B cell (primary cell): ENCODE measurements at regions not wholly inside any gene's neighbourhood (a gene's known extent, or its start where the extent isn't known, plus 50 kb on each side); places are given as distances from the start of the nearest gene placed in this dataset.

Experiments used
- ATAC-seq: fragments of 200-7000 bp; cut with Tn5 transposase; one replicate; pipeline ENCODE4 v1.10.0; 2021; ENCODE audit warnings: low read depth, mild to moderate bottlenecking, moderate number of reproducible peaks, moderate library complexity
- CTCF ChIA-PET: fragments of 350-600 bp; sonication (Branson Sonifier 250); formaldehyde crosslinking; loops from one replicate; lab custom pipeline; 2021; ENCODE audit warnings: antibody characterized with exemption, inconsistent platforms; lab: Charles Lee
- POLR2A ChIA-PET: fragments of 350-600 bp; sonication (Branson Sonifier 250); formaldehyde crosslinking; loops from one replicate; lab custom pipeline; 2021; ENCODE audit warnings: antibody characterized with exemption; lab: Charles Lee
- DNase-seq: peaks from one replicate; pipeline ENCODE4 v3.0.0; 2013
- H2AFZ ChIP-seq: 2 replicates; pipeline ENCODE4 v1.6.1; 2012; ENCODE audit warnings: mild to moderate bottlenecking, low read depth, low read length; ENCODE audit not compliant: insufficient read depth, poor library complexity, severe bottlenecking
- H3K27ac ChIP-seq, 2 donors: 1 replicate in 1 of 2; 2 replicates in 1 of 2; pipeline ENCODE4 v1.5.1; 2012 to 2013; ENCODE audit warnings: low read length in 2 of 2, mild to moderate bottlenecking in 2 of 2, moderate library complexity in 1 of 2
- H3K27me3 ChIP-seq, 4 experiments: fragments of 200-600 bp in 1 of 4; sonication (generic) in 1 of 4; replicated peaks in 1 of 4; 1 replicate in 2 of 4; 2 replicates in 2 of 4; pipeline versions ENCODE4 v1.6.1 to v1.7.0; 2013 to 2016; ENCODE audit warnings: low read length in 3 of 4, mild to moderate bottlenecking in 2 of 4, mixed read lengths in 1 of 4, moderate library complexity in 1 of 4; ENCODE audit not compliant: insufficient read depth in 4 of 4, control insufficient read depth in 3 of 4; ENCODE audit errors: control extremely low read depth in 1 of 4
- H3K36me3 ChIP-seq, 2 experiments: replicated peaks in 1 of 2; 1 replicate in 1 of 2; 2 replicates in 1 of 2; pipeline versions ENCODE4 v1.6.1 to v1.7.1; 2013; ENCODE audit warnings: low read length in 1 of 2; ENCODE audit not compliant: insufficient read depth in 2 of 2, control insufficient read depth in 1 of 2; ENCODE audit errors: control extremely low read depth in 1 of 2, extremely low read depth in 1 of 2
- H3K4me1 ChIP-seq, 2 donors: fragments of 200-600 bp in 1 of 2; sonication (generic) in 1 of 2; 1 replicate in 1 of 2; 2 replicates in 1 of 2; pipeline versions ENCODE4 v1.5.1 to v1.6.1; 2013 to 2017; ENCODE audit warnings: low read length in 2 of 2; ENCODE audit not compliant: control insufficient read depth in 2 of 2, insufficient read depth in 2 of 2
- H3K4me2 ChIP-seq: replicated peaks from 2 replicates; pipeline ENCODE3; 2012; ENCODE audit warnings: mild to moderate bottlenecking, low read depth, low read length; ENCODE audit not compliant: poor library complexity, severe bottlenecking
- H3K4me3 ChIP-seq, 5 experiments: fragments of 200-600 bp in 1 of 5; sonication (generic) in 1 of 5; 1 replicate in 3 of 5; 2 replicates in 2 of 5; pipeline versions ENCODE4 v1.5.1 to v1.7.0; 2011 to 2016; ENCODE audit warnings: low read length in 4 of 5, mild to moderate bottlenecking in 4 of 5, low read depth in 2 of 5, control low read depth in 1 of 5, moderate library complexity in 1 of 5; ENCODE audit not compliant: insufficient read depth in 1 of 5; ENCODE audit errors: control extremely low read depth in 1 of 5, extremely low read depth in 1 of 5
- H3K79me2 ChIP-seq: fragments of 200-600 bp; sonication (generic); one replicate; pipeline ENCODE4 v1.6.0; 2016; ENCODE audit warnings: low read length; ENCODE audit not compliant: control insufficient read depth, insufficient read depth
- H3K9ac ChIP-seq: fragments of 200-600 bp; sonication (generic); 2 replicates; pipeline ENCODE4 v1.6.1; 2017; ENCODE audit warnings: mild to moderate bottlenecking, low read length, moderate library complexity
- H3K9me3 ChIP-seq, 3 donors: one replicate each; pipeline versions ENCODE4 v1.6.1 to v1.7.1; 2013; ENCODE audit warnings: low read length in 2 of 3; ENCODE audit not compliant: control insufficient read depth in 2 of 3, insufficient read depth in 1 of 3; ENCODE audit errors: control extremely low read depth in 1 of 3
- H4K20me1 ChIP-seq: 2 replicates; pipeline ENCODE4 v1.6.0; 2012; ENCODE audit warnings: mild to moderate bottlenecking, low read length; ENCODE audit not compliant: insufficient read depth, control insufficient read depth, poor library complexity, severe bottlenecking
- H3K27ac Mint-ChIP-seq: one replicate; pipeline ENCODE4 v1.8.0; 2021; ENCODE audit warnings: mixed read lengths
- H3K27me3 Mint-ChIP-seq: one replicate; pipeline ENCODE4 v1.8.0; 2021; ENCODE audit warnings: mixed read lengths
- H3K4me1 Mint-ChIP-seq: one replicate; pipeline ENCODE4 v1.8.0; 2021; ENCODE audit warnings: mixed read lengths
- H3K4me3 Mint-ChIP-seq: one replicate; pipeline ENCODE4 v1.8.0; 2021; ENCODE audit warnings: mixed read lengths
- H3K9me3 Mint-ChIP-seq: one replicate; pipeline ENCODE4 v1.8.0; 2022; ENCODE audit warnings: mixed read lengths; ENCODE audit not compliant: insufficient read depth
- EZH2 ChIP-seq: IDR thresholded peaks from 2 replicates; pipeline ENCODE4 v1.6.1; 2012; ENCODE audit warnings: borderline replicate concordance, low read depth, mild to moderate bottlenecking, moderate library complexity, low read length; ENCODE audit not compliant: insufficient read depth, poor library complexity, severe bottlenecking
- WGBS: methylation state at CpG from one replicate; pipeline ENCODE4 v1.1.5; 2013; ENCODE audit warnings: missing lambda C conversion rate; ENCODE audit not compliant: insufficient coverage; 5-methylcytosine and 5-hydroxymethylcytosine counted together
- intact Hi-C: fragments of 100-400 bp; cut with micrococcal nuclease; formaldehyde crosslinking; loops from one replicate; pipeline ENCODE4 v1.10.0; 2022
- TF ChIP-seq, protein P1 (sequence below): fragments of 200-600 bp; IDR thresholded peaks from one replicate; pipeline ENCODE4 v1.8.0; 2022; ENCODE audit warnings: antibody characterized with exemption, mild to moderate bottlenecking

DNA sequence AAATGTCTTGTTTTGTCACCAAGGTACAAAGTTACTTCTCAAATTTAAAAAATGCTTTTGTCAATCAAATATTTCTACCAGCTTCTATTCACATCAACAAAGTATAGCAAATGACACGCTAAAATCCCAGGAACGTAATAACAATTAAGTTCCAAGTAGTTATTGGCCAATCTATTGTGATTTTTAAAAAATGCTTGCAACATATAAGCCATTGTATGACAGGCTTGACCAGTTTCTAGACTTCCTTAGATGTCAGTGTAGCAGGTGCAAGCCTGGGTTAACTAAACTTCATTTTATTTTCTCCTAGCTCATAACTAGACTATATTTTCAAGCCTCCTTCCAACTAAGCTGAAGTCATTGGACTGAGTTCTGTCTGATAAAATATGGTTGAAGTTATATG, 494.5 kb upstream of the PKN2 start:
- Mint-ChIP-seq H3K9me3 (no peaks in the 10 kb centered on the region), H3K27me3 (no peaks in the 10 kb centered on the region), H3K4me3 (peak overlapping the region; percentile 26), H3K4me1 (peaks cover 45% of the 10 kb centered on the region), H3K27ac (peak overlapping the region; percentile 44)
- Histone ChIP-seq H2AFZ (no peak overlapping the region), H3K4me1 (peaks cover 33 to 47% of the 10 kb centered on the region in 2 donors), H3K27me3 (no peaks in the 10 kb centered on the region), H3K27ac (peak overlapping the region in 1 of 2 donors; percentile 42), H4K20me1 (no peaks in the 10 kb centered on the region), H3K9me3 (no peaks in the 10 kb centered on the region), H3K36me3 (no peaks in the 10 kb centered on the region), H3K4me3 (peak overlapping the region in 1 of 5 experiments; percentile 2), H3K79me2 (no peaks in the 10 kb centered on the region), H3K4me2 (peak overlapping the region; percentile 38), H3K9ac (peak overlapping the region; percentile 11)
- intact Hi-C loops, result loop anchor here (10.0 kb wide), 1 partner anchor 865 kb away; the partner anchor contains the start of gene LMO4
- ATAC-seq (no peak), DNase-seq (peak; percentile 11)
- CTCF ChIA-PET, result interaction anchor here (1.0 to 1.9 kb wide), 3 partner anchors 9 to 39 kb away, joined by 3 to 14 read pairs (median 3); no protein-coding TSS in a partner anchor
- TF ChIP-seq, protein P1, sequence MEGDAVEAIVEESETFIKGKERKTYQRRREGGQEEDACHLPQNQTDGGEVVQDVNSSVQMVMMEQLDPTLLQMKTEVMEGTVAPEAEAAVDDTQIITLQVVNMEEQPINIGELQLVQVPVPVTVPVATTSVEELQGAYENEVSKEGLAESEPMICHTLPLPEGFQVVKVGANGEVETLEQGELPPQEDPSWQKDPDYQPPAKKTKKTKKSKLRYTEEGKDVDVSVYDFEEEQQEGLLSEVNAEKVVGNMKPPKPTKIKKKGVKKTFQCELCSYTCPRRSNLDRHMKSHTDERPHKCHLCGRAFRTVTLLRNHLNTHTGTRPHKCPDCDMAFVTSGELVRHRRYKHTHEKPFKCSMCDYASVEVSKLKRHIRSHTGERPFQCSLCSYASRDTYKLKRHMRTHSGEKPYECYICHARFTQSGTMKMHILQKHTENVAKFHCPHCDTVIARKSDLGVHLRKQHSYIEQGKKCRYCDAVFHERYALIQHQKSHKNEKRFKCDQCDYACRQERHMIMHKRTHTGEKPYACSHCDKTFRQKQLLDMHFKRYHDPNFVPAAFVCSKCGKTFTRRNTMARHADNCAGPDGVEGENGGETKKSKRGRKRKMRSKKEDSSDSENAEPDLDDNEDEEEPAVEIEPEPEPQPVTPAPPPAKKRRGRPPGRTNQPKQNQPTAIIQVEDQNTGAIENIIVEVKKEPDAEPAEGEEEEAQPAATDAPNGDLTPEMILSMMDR, result no peak
- no peak for TF ChIP-seq EZH2
- WGBS, result no CpG with 5 or more reads among the region's 2 CpGs
- POLR2A ChIA-PET, result no interaction called here

DNA sequence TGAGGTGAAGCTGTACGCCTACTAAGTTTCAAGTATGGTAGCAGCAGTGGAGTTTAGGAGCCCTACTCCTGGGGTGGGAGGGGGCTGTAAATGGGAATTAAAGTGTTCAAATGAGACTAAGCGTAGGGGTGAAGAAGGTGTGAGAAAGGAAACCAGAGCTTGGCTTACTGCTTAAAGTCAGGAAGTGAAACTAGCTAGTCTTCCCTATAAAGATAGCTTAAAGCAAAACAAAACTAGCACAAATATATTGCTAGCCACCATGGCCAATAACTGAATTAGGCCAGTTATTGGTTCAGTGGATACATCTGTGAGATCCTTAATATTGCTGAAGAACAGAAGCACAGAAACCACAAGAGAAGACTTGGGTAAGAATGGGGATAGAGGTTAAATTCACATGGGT, 492.2 kb upstream of the PKN2 start:
- Histone ChIP-seq H2AFZ (peak overlapping the region; percentile 73), H4K20me1 (no peaks in the 10 kb centered on the region), H3K36me3 (no peaks in the 10 kb centered on the region), H3K9ac (peak overlapping the region; percentile 24), H3K79me2 (no peaks in the 10 kb centered on the region), H3K4me2 (peak overlapping the region; percentile 62), H3K9me3 (no peaks in the 10 kb centered on the region), H3K4me1 (peaks cover 33 to 47% of the 10 kb centered on the region in 2 donors), H3K4me3 (peak overlapping the region in 1 of 5 experiments; percentile 35), H3K27ac (peak overlapping the region; percentile 70 to 87), H3K27me3 (no peaks in the 10 kb centered on the region)
- H3K27ac Mint-ChIP-seq, result peak overlapping the region; percentile 93
- ATAC-seq, result peak; percentile 82
- peaks cover 45% of the 10 kb centered on the region for H3K4me1 Mint-ChIP-seq
- ChIA-PET POLR2A (interaction anchor here (0.7 kb wide), 1 partner anchor 9 kb away, joined by 4 read pairs; no protein-coding TSS in a partner anchor), CTCF (interaction anchor here (1.4 to 4.8 kb wide), 4 partner anchors 9 to 14 kb away, joined by 3 to 49 read pairs (median 9); no protein-coding TSS in a partner anchor)
- intact Hi-C loops, result no loop called here
- peak; percentile 72 for DNase-seq
- peak overlapping the region; percentile 42 for H3K4me3 Mint-ChIP-seq
- no peaks in the 10 kb centered on the region for H3K27me3 Mint-ChIP-seq
- no peak for TF ChIP-seq EZH2
- TF ChIP-seq, protein P1, result no peak
- 33% methylated on average over 1 of the region's 2 CpGs for WGBS
- H3K9me3 Mint-ChIP-seq, result no peaks in the 10 kb centered on the region
